ENCODE measurements at regions not wholly inside any gene's neighbourhood (a gene's known extent, or its start where the extent isn't known, plus 50 kb on each side); places are given as distances from the start of the nearest gene placed in this dataset.
"Not testable (repeated sequence)": the region's sequence is repeated elsewhere in the genome, so short reads cannot be mapped to it uniquely, and the experiment has no call there.

DNA sequence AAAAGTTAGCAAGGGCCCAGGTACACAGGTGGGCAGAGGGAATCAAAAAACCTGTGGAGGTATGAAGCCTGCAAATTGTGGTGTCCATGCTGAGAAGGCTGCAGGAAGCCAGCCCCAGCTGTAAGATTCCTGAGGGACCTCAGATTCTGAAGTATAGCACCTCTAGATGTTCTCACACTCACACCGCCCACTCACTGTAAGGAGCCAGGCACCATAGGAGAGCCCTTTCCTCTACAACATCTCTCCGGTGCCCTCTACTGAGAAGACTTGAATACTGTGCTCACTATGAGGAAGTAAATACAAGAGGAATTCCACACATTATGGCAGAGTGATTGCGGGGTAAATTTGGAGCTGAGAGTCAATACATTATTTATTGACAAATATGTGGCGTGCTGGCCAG is 68.9 kb upstream of the RUBCNL start:
- TF ChIP-seq, protein P1, sequence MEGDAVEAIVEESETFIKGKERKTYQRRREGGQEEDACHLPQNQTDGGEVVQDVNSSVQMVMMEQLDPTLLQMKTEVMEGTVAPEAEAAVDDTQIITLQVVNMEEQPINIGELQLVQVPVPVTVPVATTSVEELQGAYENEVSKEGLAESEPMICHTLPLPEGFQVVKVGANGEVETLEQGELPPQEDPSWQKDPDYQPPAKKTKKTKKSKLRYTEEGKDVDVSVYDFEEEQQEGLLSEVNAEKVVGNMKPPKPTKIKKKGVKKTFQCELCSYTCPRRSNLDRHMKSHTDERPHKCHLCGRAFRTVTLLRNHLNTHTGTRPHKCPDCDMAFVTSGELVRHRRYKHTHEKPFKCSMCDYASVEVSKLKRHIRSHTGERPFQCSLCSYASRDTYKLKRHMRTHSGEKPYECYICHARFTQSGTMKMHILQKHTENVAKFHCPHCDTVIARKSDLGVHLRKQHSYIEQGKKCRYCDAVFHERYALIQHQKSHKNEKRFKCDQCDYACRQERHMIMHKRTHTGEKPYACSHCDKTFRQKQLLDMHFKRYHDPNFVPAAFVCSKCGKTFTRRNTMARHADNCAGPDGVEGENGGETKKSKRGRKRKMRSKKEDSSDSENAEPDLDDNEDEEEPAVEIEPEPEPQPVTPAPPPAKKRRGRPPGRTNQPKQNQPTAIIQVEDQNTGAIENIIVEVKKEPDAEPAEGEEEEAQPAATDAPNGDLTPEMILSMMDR (tag by site-specific recombination; IDR thresholded peaks at IDR 0.05) = not testable (repeated sequence)
- TF ChIP-seq, protein P2, sequence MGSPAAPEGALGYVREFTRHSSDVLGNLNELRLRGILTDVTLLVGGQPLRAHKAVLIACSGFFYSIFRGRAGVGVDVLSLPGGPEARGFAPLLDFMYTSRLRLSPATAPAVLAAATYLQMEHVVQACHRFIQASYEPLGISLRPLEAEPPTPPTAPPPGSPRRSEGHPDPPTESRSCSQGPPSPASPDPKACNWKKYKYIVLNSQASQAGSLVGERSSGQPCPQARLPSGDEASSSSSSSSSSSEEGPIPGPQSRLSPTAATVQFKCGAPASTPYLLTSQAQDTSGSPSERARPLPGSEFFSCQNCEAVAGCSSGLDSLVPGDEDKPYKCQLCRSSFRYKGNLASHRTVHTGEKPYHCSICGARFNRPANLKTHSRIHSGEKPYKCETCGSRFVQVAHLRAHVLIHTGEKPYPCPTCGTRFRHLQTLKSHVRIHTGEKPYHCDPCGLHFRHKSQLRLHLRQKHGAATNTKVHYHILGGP (tag by site-specific recombination; IDR thresholded peaks at IDR 0.05) = not testable (repeated sequence)
- not testable (repeated sequence) for TF ChIP-seq ZNF529 (tag by site-specific recombination; IDR thresholded peaks at IDR 0.05; ENCODE audit: insufficient replicate concordance); ZNF394 (tag by site-specific recombination; IDR thresholded peaks at IDR 0.05; ENCODE audit: borderline replicate concordance); ZBTB7A (tag by site-specific recombination; IDR thresholded peaks at IDR 0.05; ENCODE audit: low read depth); ZNF776 (tag by site-specific recombination; IDR thresholded peaks at IDR 0.05; ENCODE audit: borderline replicate concordance)
- TF ChIP-seq, protein P3, sequence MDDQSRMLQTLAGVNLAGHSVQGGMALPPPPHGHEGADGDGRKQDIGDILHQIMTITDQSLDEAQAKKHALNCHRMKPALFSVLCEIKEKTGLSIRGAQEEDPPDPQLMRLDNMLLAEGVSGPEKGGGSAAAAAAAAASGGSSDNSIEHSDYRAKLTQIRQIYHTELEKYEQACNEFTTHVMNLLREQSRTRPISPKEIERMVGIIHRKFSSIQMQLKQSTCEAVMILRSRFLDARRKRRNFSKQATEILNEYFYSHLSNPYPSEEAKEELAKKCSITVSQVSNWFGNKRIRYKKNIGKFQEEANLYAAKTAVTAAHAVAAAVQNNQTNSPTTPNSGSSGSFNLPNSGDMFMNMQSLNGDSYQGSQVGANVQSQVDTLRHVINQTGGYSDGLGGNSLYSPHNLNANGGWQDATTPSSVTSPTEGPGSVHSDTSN (CRISPR knock-in tag; IDR thresholded peaks at IDR 0.05) = not testable (repeated sequence)
